WERI-Rb-1 (cell line): ENCODE measurements at regions not wholly inside any gene's neighbourhood (a gene's known extent, or its start where the extent isn't known, plus 50 kb on each side); places are given as distances from the start of the nearest gene placed in this dataset.

Experiments
- DNase-seq: peaks from one replicate; pipeline ENCODE4 v3.0.0-alpha.2; 2020
- H3K27ac ChIP-seq: fragments of 250-450 bp; sonication (Bioruptor Pico); 2 replicates; pipeline ENCODE4 v1.5.1; 2020; ENCODE audit warnings: mild to moderate bottlenecking, moderate library complexity
- H3K27me3 ChIP-seq: fragments of 250-450 bp; sonication (Bioruptor Pico); 2 replicates; pipeline ENCODE4 v1.5.1; 2021; ENCODE audit warnings: mild to moderate bottlenecking, low read depth, moderate library complexity; ENCODE audit not compliant: insufficient read depth, severe bottlenecking
- H3K36me3 ChIP-seq: fragments of 250-450 bp; sonication (Bioruptor Pico); 2 replicates; pipeline ENCODE4 v1.5.1; 2020; ENCODE audit warnings: mild to moderate bottlenecking, moderate library complexity
- H3K4me3 ChIP-seq: 2 replicates; pipeline ENCODE4 v1.5.1; 2011; ENCODE audit warnings: low read depth, mild to moderate bottlenecking, control low read depth, low read length
- H3K9me3 ChIP-seq: fragments of 250-450 bp; sonication (Bioruptor Pico); 2 replicates; pipeline ENCODE4 v1.5.1; 2021; ENCODE audit warnings: mild to moderate bottlenecking, moderate library complexity; ENCODE audit not compliant: severe bottlenecking
- CTCF ChIP-seq: IDR thresholded peaks from 2 replicates; pipeline ENCODE4 v1.5.1; 2011; ENCODE audit warnings: low read depth, mild to moderate bottlenecking, control low read depth, inconsistent platforms, low read length

- no peak for TF ChIP-seq CTCF
- H3K27me3 ChIP-seq = no peaks in the 10 kb centered on the region
- no peak overlapping the region for H3K27ac ChIP-seq
- H3K36me3 ChIP-seq = no peaks in the 10 kb centered on the region
- DNase-seq = no peak
- no peak overlapping the region for H3K4me3 ChIP-seq
- H3K9me3 ChIP-seq = no peaks in the 10 kb centered on the region
Observed at GRCh38 chr5:9712506-9712905, 82.4 kb upstream of the TAS2R1 start.

DNA sequence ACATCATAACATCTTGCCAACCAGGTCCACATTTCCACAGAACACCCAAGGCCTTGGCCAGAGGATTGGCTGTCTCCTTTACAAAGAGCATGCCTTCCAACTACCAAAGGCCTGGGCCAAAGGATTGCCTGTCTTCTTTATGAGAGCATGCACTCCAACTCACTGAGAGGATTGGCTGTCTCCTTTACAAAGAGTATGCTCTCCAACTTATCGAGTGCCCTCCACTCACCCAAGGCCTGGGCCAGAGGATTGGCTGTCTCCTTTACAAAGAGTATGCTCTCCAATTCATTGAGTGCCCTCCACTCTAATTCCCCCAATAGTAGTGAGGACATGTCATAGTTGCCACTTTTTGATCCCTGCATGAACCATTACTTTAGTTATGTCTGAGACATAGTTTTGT, 79.9 kb upstream of the TAS2R1 start:
- TF ChIP-seq CTCF = no peak
- Histone ChIP-seq H3K27ac (no peak overlapping the region), H3K9me3 (no peaks in the 10 kb centered on the region), H3K4me3 (no peak overlapping the region), H3K27me3 (no peaks in the 10 kb centered on the region), H3K36me3 (no peaks in the 10 kb centered on the region)
- DNase-seq = no peak

GRCh38 chr5:9707732-9708462, 77.7 kb upstream of the TAS2R1 start:
- H3K9me3 ChIP-seq = no peaks in the 10 kb centered on the region
- DNase-seq = no peak
- H3K27me3 ChIP-seq = no peaks in the 10 kb centered on the region
- no peaks in the 10 kb centered on the region for H3K36me3 ChIP-seq
- no peak for TF ChIP-seq CTCF
- H3K27ac ChIP-seq = no peak overlapping the region
- H3K4me3 ChIP-seq = no peak overlapping the region

DNA sequence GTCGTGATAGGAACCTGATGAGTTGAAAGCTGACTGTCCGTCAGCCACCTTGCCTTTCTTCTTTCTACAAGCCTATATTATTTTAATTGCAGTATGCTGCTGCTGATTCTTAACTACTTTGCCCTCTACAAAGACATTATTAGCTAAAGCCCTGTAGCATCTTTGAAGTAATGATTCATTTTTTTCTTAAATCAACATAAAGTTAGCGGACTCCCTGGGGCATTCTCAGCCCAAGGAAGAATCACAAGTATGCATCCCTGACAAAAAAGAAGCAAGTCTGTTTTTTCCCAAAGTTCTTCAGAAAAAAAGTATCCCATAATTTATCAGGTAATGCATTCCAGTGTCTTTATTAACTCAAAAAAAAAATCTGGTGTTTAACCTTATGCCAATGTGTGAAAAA, 69.5 kb upstream of the TAS2R1 start:
- no peak for TF ChIP-seq CTCF
- no peaks in the 10 kb centered on the region for H3K9me3 ChIP-seq
- no peaks in the 10 kb centered on the region for H3K36me3 ChIP-seq
- H3K27me3 ChIP-seq = no peaks in the 10 kb centered on the region
- H3K27ac ChIP-seq = no peak overlapping the region
- no peak for DNase-seq
- H3K4me3 ChIP-seq = no peak overlapping the region

DNA sequence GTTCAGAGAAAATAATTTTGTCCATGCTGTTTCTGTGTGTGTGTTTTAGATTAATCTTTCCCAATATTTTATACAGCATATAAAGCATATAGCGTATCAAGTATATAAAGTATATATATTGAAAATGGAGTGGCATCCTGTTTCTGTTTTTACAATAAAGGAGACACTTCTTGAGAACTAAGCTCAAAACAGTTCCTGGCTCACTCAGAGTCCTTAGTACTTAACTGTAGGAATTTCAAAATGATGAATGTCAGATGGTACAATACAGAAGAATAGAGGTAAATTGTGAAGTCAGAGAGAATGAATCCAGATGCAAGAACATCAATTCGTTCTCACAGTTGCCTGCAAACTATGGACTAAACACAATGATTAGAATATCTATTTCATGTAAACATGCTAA, 68.7 kb upstream of the TAS2R1 start:
- H3K36me3 ChIP-seq = no peaks in the 10 kb centered on the region
- H3K27me3 ChIP-seq = no peaks in the 10 kb centered on the region
- H3K4me3 ChIP-seq = no peak overlapping the region
- TF ChIP-seq CTCF = no peak
- no peaks in the 10 kb centered on the region for H3K9me3 ChIP-seq
- no peak for DNase-seq
- H3K27ac ChIP-seq = no peak overlapping the region
